Duodenal mucosa (tissue), 2 donors: ENCODE measurements at regions not wholly inside any gene's neighbourhood (a gene's known extent, or its start where the extent isn't known, plus 50 kb on each side); places are given as distances from the start of the nearest gene placed in this dataset.

Source experiments
- H3K27ac ChIP-seq: one replicate; pipeline ENCODE4 v1.7.0; 2013; ENCODE audit warnings: low read depth, low read length
- H3K27me3 ChIP-seq, 2 donors: one replicate each; pipeline ENCODE4 v1.7.0; 2013; ENCODE audit warnings: low read length in 2 of 2, control low read depth in 1 of 2; ENCODE audit not compliant: insufficient read depth in 2 of 2, control insufficient read depth in 1 of 2
- H3K36me3 ChIP-seq, 2 donors: one replicate each; pipeline ENCODE4 v1.7.0; 2013; ENCODE audit warnings: low read length in 2 of 2, control low read depth in 1 of 2; ENCODE audit not compliant: insufficient read depth in 2 of 2, control insufficient read depth in 1 of 2
- H3K4me1 ChIP-seq, 2 donors: one replicate each; pipeline ENCODE4 v1.7.0; 2013; ENCODE audit warnings: low read length in 2 of 2, control low read depth in 1 of 2; ENCODE audit not compliant: insufficient read depth in 2 of 2, control insufficient read depth in 1 of 2
- H3K4me3 ChIP-seq, 2 donors: one replicate each; pipeline ENCODE4 v1.7.0; 2013; ENCODE audit warnings: low read length in 2 of 2, low read depth in 1 of 2
- H3K9ac ChIP-seq, 2 donors: one replicate each; pipeline ENCODE4 v1.7.0; 2013; ENCODE audit warnings: low read length in 2 of 2, low read depth in 1 of 2
- H3K9me3 ChIP-seq, 2 donors: one replicate each; pipeline ENCODE4 v1.7.0; 2013; ENCODE audit warnings: low read length in 2 of 2, control low read depth in 1 of 2; ENCODE audit not compliant: control insufficient read depth in 1 of 2

DNA sequence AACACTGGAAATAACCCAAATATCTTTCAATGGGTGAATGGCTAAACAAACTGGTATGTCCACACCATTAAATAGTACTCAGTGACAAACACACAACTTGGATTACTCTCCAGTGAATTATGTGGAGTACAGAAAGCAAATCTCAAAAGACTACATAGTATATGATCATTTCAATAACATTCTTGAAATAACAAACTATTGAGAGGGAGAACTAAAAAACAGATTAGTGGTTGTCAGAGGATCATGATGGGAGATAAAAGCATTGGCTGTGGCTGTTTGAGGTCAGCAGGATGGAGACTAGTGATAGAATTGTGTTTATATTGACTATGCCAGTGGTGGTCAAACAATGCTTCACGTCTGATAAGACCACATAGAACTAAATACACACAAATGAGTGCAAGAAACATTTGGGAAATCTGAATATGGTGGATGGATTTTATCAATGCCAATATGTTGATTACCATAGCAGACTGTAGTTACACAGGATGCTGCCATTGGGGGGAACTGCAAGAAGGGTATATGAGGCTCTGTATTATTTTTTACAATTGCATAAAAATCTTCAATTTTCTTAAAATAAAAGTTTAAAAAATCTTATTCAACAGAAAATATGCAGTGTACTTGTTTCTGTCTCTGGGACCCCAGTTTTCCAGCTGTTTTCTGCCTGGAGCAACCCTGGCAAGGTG is 242.0 kb downstream of the TBXT start:
- Histone ChIP-seq H3K27me3 (no peaks in the 10 kb centered on the region), H3K9me3 (no peaks in the 10 kb centered on the region), H3K9ac (no peak overlapping the region), H3K27ac (no peak overlapping the region), H3K36me3 (no peaks in the 10 kb centered on the region), H3K4me3 (no peak overlapping the region), H3K4me1 (no peaks in the 10 kb centered on the region)

DNA sequence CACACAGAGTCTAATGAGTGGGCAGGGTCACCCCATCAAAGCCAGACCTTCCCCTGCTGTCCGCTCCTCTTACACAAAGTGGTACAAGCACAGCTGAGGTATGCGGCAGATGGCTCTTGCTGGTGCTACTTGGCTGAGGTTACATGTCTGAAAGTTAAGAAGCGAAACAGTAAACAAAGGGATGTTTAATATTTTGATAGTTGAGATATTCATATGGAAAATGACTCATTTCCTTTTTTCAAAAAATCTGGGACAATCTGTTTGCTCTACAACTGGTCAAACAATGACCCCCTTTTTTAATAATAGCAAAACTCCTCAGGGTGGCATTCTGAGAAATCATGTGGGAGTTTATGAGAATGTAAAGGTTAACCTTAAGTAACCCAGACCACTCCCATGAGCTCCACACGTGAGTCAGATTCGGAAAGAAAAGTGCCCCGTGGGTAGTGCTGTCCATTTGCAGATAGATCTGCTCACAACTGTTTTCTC is 245.3 kb downstream of the TBXT start:
- Histone ChIP-seq H3K27me3 (no peaks in the 10 kb centered on the region), H3K9me3 (no peaks in the 10 kb centered on the region), H3K27ac (no peak overlapping the region), H3K36me3 (no peaks in the 10 kb centered on the region), H3K4me3 (no peak overlapping the region), H3K4me1 (no peaks in the 10 kb centered on the region), H3K9ac (no peak overlapping the region)

DNA sequence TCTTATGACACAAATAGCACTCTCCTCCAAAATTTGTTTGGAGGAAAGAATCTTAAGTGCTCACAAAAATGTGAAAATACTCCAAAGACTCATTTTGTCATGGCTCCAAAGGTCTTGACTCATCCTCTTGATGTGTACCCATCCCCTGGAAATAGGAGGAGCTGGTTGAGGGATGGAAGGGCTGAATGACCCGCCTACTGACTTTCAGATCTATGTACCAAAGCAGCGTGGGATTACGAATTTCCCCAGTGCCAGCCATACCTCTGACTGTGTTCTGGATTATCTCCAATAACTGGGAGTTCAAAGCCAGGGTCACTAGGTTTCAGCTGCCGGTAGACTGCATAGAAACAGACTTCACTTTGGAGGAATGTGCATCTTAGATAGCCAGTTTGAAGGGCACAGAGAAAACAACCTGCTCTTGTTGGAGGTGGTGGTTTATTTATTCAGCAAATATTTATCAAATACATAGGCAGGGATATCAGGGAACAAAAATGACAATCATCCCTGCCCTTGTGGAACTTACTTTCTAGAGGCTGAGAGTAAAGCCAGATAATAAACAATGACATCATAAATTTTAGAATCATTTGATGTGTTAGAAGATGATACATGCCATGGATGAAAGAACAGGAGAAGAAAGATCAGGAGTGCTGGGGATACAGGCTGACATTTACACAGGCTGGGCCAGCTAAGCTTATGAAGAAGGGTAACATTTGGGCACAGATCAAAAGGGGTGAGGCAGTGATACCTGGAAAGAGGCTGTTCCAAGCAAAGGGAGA is 246.6 kb downstream of the TBXT start:
- no peak overlapping the region for H3K27ac ChIP-seq
- no peaks in the 10 kb centered on the region for H3K27me3 ChIP-seq
- H3K9me3 ChIP-seq, result no peaks in the 10 kb centered on the region
- no peaks in the 10 kb centered on the region for H3K4me1 ChIP-seq
- H3K36me3 ChIP-seq, result no peaks in the 10 kb centered on the region
- no peak overlapping the region for H3K9ac ChIP-seq
- H3K4me3 ChIP-seq, result no peak overlapping the region

DNA sequence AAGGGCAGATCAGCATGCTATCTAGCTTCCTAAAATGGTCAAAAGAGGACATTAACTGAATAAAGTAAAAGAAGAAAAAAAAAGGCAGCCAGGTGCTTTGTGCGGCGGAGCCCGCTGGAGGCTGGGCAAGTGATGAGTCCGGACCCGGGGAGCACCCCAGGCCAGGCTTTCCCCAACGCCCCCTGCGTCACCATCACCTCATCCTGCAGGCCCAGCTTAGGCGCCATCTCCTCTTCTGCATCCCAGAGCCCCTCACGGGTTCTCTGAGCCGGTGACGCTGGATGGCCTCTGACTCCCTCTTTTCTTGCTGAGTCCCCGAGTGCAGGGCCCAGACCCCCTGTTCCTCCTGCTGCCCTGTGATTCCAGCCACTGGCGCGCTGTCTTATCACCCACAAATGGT is 250.1 kb downstream of the TBXT start:
- Histone ChIP-seq H3K9ac (no peak overlapping the region), H3K4me1 (no peaks in the 10 kb centered on the region), H3K9me3 (no peaks in the 10 kb centered on the region), H3K27ac (no peak overlapping the region), H3K4me3 (no peak overlapping the region), H3K36me3 (no peaks in the 10 kb centered on the region), H3K27me3 (no peaks in the 10 kb centered on the region)

DNA sequence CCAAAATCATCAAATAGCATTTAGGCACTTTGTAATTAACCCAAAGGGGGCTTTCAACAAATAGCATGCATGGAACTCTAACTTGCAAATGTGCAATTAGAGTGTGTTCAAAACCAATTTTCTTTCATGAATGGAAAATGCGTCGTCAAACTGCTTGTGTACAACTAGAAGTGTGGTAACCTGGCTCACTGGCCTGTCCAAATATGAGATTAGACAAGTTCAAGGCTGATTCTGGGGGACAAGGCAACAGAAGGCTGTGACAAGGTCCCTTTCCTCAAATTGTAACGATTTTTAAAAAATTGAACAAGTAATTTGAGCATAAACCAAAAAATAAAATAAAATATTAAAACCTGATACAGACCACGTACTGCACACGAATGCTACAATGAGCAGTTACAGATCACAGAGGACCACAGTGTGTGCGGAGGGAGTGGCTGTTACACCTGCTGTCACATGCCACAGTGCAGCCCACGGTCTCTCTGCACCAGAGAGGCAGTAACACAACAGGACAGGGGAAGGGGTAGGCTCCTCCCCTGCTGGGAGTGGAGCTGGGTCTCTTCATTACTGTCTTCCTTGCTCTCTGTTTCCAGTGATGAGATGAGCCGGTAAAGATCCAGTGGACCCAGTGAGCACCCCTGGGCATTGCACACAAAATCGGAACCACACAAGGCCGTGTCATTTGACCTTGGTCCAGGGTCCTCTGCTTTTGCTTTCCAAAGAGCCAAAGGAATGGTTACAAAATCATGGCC is 252.2 kb upstream of the PDE10A start:
- H3K36me3 ChIP-seq, result no peaks in the 10 kb centered on the region
- H3K9ac ChIP-seq, result no peak overlapping the region
- no peak overlapping the region for H3K27ac ChIP-seq
- no peaks in the 10 kb centered on the region for H3K4me1 ChIP-seq
- no peak overlapping the region for H3K4me3 ChIP-seq
- no peaks in the 10 kb centered on the region for H3K9me3 ChIP-seq
- H3K27me3 ChIP-seq, result no peaks in the 10 kb centered on the region

DNA sequence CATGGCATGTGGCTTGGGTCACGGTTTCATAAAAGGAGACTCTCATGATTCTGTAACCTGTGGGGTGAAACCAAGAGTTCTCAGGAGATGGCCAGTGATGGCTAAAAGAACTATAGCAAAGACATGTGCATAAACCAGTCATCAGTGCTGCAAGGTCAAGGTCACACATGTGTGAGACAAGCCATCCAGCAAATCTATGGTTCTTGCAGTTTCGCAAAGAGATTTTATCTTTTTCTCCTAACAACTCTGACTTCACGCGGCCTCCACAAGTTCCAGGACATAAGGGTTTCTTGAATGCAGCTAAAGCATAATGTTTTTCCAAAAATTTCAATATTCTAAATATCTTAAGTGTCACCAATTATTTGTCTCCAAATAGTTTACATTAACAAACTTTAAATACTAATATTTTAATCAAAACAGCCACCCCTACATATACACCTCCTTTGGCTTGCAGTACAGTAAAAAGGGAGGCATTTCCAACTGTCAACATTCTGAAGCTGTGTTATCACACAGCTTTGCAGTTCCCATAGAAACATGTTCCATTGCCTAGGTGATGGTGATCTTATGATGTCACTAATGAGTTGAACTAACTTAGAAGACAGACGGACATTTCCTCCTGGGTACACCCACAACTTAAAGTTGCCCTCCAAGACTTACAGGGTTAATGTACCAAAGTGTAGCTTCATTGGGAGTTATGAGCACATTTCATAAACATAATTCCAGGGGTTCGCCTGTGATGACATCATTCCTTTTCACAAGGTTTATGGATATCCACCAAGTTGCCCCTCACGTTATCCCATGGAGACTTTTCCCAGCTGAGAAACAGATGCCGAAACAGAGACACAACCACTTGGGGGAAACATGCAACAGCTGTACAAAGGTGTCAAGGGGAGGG is 250.9 kb upstream of the PDE10A start:
- Histone ChIP-seq H3K27ac (no peak overlapping the region), H3K9me3 (no peaks in the 10 kb centered on the region), H3K4me1 (no peaks in the 10 kb centered on the region), H3K9ac (no peak overlapping the region), H3K36me3 (no peaks in the 10 kb centered on the region), H3K27me3 (no peaks in the 10 kb centered on the region), H3K4me3 (no peak overlapping the region)

DNA sequence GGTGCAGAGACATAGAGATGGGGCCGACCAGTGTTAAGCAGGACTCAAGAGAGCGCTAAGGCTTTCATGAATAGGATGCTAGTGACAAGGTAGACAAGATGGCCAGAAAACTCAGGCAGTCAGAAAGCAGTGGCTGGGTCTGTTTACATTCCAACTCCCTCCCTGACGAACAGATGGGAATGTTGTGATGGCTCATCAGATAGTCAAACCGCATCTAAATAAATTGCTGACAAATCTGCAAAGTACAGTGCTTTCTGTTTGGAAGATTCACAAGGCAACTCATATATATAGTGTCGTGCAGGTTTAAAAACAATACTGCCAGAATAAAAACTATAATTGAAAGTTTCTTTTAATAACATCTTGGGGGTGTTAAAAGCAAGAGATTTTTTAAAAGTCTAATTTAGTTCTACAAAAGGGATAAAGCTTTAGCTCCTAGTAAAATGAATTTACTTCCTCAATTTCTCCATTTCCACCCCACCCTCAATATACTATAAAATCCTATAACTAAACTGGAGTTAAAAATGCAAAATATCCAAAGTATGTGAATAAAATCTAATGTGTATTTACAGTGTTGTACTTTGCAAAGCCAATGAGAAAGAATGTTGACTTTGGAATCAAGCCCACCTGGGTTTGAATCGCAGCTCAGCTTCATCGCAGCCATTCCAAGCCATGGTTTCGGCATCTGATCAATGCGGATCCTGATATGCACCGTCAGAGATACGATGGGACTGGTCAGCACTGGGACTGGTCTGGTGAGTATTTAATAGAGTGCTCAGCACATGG is 247.3 kb upstream of the PDE10A start:
- Histone ChIP-seq H3K27ac (no peak overlapping the region), H3K36me3 (no peaks in the 10 kb centered on the region), H3K9me3 (no peaks in the 10 kb centered on the region), H3K9ac (no peak overlapping the region), H3K27me3 (no peaks in the 10 kb centered on the region), H3K4me1 (no peaks in the 10 kb centered on the region), H3K4me3 (no peak overlapping the region)

DNA sequence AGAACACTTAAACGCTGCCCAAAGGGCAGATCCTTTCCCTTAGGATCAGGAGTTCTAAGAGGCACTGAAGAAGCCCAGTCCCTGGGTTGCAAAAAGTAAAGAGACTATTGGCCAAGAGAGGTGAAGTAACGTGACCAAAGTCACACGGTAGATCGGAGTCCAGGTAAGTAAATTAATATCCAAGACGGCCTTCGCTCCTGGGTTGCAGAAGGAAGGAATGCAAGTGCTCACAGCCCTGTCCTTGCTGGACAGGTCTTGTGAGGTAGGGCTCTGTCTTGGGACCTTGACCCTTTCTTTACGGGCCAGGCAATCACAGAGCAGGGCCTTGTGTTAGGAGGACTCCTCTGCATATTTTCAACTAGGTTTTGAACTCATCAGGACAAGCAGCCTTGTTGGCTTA is 243.7 kb upstream of the PDE10A start:
- no peak overlapping the region for H3K9ac ChIP-seq
- H3K27ac ChIP-seq, result no peak overlapping the region
- no peaks in the 10 kb centered on the region for H3K9me3 ChIP-seq
- H3K4me1 ChIP-seq, result no peaks in the 10 kb centered on the region
- H3K36me3 ChIP-seq, result no peaks in the 10 kb centered on the region
- no peak overlapping the region for H3K4me3 ChIP-seq
- H3K27me3 ChIP-seq, result no peaks in the 10 kb centered on the region

DNA sequence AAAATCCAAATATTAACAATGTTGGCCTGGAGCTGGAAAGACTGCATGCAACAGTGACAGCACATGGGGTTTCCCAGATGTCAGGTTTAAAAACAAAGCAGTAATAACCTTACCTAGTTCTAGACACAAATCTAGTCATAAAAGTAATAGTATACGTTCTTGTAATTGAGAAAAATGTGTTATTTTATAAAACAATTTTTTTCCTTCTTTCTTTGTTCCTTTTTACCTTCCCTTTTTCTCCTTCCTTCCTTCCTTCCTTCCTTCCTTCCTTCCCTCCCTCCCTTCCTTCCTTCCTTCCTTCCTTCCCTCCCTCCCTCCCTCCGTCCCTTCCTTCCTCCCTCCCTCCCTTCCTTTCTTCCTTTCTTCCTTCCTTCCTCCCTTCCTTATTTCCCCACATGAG is 242.7 kb upstream of the PDE10A start:
- Histone ChIP-seq H3K36me3 (no peaks in the 10 kb centered on the region), H3K27ac (no peak overlapping the region), H3K9me3 (no peaks in the 10 kb centered on the region), H3K4me3 (no peak overlapping the region), H3K4me1 (no peaks in the 10 kb centered on the region), H3K9ac (no peak overlapping the region), H3K27me3 (no peaks in the 10 kb centered on the region)
